Left ventricle myocardium inferior (tissue), 1 donor: ENCODE measurements at regions not wholly inside any gene's neighbourhood (a gene's known extent, or its start where the extent isn't known, plus 50 kb on each side); places are given as distances from the start of the nearest gene placed in this dataset.

ENCODE experiments used
- DNase-seq: peaks from one replicate; pipeline ENCODE4 v3.0.0-alpha.2; 2020
- H3K27ac ChIP-seq: fragments of 200-600 bp; replicated peaks from 2 replicates; pipeline ENCODE4 v1.8.0; 2021
- H3K27me3 ChIP-seq: fragments of 200-600 bp; 2 replicates; pipeline ENCODE4 v1.8.0; 2021; ENCODE audit warnings: low read depth
- H3K36me3 ChIP-seq: fragments of 200-600 bp; 2 replicates; pipeline ENCODE4 v1.8.0; 2021
- H3K4me1 ChIP-seq: fragments of 200-600 bp; 2 replicates; pipeline ENCODE4 v1.8.0; 2021
- H3K4me3 ChIP-seq: fragments of 200-600 bp; 2 replicates; pipeline ENCODE4 v1.8.0; 2021; ENCODE audit warnings: mild to moderate bottlenecking, moderate library complexity
- H3K9me3 ChIP-seq: fragments of 200-600 bp; replicated peaks from 2 replicates; pipeline ENCODE4 v1.8.0; 2021
- intact Hi-C: fragments of 100-400 bp; cut with micrococcal nuclease; formaldehyde crosslinking; loops from one replicate; pipeline ENCODE4 v1.11.0; 2022
- TF ChIP-seq, protein P1 (sequence below): fragments of 200-600 bp; IDR thresholded peaks from 2 replicates; pipeline ENCODE4 v1.8.0; 2021; ENCODE audit warnings: antibody characterized with exemption, mild to moderate bottlenecking, borderline replicate concordance
- donor health status: DM: no; HTN: yes; CAD: no; lungs with severe emphysema.

GRCh38 chr21:19878133-19878532 lies 1120.1 kb upstream of the NCAM2 start:
- Histone ChIP-seq H3K36me3 (no peaks in the 10 kb centered on the region), H3K4me3 (no peak overlapping the region), H3K4me1 (no peaks in the 10 kb centered on the region), H3K27me3 (no peaks in the 10 kb centered on the region), H3K9me3 (peaks cover 15% of the 10 kb centered on the region), H3K27ac (no peak overlapping the region)
- intact Hi-C loops: no loop called here
- no peak for DNase-seq
- TF ChIP-seq, protein P1, sequence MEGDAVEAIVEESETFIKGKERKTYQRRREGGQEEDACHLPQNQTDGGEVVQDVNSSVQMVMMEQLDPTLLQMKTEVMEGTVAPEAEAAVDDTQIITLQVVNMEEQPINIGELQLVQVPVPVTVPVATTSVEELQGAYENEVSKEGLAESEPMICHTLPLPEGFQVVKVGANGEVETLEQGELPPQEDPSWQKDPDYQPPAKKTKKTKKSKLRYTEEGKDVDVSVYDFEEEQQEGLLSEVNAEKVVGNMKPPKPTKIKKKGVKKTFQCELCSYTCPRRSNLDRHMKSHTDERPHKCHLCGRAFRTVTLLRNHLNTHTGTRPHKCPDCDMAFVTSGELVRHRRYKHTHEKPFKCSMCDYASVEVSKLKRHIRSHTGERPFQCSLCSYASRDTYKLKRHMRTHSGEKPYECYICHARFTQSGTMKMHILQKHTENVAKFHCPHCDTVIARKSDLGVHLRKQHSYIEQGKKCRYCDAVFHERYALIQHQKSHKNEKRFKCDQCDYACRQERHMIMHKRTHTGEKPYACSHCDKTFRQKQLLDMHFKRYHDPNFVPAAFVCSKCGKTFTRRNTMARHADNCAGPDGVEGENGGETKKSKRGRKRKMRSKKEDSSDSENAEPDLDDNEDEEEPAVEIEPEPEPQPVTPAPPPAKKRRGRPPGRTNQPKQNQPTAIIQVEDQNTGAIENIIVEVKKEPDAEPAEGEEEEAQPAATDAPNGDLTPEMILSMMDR: no peak

GRCh38 chr21:19899645-19900044 lies 1098.6 kb upstream of the NCAM2 start:
- no peak for DNase-seq
- Histone ChIP-seq H3K27ac (no peak overlapping the region), H3K4me1 (no peaks in the 10 kb centered on the region), H3K4me3 (no peak overlapping the region), H3K9me3 (peaks cover 25% of the 10 kb centered on the region), H3K36me3 (no peaks in the 10 kb centered on the region), H3K27me3 (no peaks in the 10 kb centered on the region)
- TF ChIP-seq, protein P1: no peak
- intact Hi-C loops: no loop called here

DNA sequence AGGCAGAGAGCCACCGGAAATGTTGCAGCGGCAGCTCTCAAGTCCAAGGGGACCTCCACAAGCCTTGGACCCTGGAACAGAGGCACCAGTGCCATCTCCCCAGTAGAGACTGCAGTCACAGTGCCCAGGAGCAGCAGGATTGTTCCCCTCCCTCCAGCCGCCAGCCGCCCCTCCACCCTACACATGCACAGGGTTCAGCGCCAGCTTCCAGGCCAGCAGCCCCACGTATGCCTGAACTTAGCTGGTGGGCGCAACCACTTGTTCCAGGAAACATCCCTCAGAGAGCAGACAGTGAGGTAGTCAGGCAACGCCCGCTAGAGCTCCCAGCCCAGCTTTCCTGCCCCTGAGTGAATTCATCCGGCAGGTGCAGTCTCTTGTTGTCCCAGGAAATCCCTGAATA lies 1098.1 kb upstream of the NCAM2 start:
- no peak for DNase-seq
- Histone ChIP-seq H3K4me3 (no peak overlapping the region), H3K36me3 (no peaks in the 10 kb centered on the region), H3K4me1 (no peaks in the 10 kb centered on the region), H3K9me3 (peaks cover 25% of the 10 kb centered on the region), H3K27me3 (no peaks in the 10 kb centered on the region), H3K27ac (no peak overlapping the region)
- TF ChIP-seq, protein P1: no peak
- intact Hi-C loops: no loop called here

DNA sequence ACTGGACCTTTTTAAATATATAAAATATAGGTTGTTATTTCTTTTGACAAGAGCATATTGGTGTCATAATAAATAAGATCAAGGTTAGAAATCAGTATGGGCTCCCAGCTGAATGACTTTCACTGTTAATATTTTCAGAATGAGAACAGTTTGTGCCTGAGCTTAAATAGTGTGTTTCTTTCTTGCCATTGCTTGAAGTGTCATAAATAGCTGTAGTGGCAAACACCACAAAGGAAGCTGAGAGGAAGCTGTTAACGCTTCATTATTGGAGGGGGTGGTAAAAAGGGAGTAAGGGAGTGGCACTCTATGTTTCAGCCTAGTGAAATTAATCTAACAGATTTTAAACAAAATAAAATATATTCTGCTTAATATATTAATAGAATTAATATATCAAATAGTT lies 1089.8 kb upstream of the NCAM2 start:
- Histone ChIP-seq H3K36me3 (no peaks in the 10 kb centered on the region), H3K9me3 (no peaks in the 10 kb centered on the region), H3K27me3 (no peaks in the 10 kb centered on the region), H3K4me1 (no peaks in the 10 kb centered on the region), H3K4me3 (no peak overlapping the region), H3K27ac (no peak overlapping the region)
- DNase-seq: no peak
- intact Hi-C loops: no loop called here
- TF ChIP-seq, protein P1: no peak

DNA sequence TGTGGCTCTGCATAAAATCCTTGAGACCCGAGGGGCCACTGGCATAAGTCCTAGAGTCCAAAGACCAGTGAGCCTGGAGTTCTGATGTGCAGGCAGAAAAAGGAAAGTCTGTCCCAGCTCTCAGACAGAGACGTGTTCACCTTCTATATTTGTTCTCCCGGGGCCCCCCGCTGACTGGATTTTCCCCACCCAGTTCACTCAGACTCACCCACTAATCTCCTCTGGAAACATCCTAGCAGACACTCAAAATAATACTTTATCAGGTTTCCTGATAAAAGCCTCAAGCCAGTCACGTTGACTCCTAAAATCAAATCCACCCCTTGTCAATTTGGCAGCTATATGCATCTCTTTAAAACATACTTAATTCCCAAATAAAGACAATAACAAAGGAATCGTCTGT lies 1084.2 kb upstream of the NCAM2 start:
- TF ChIP-seq, protein P1: no peak
- no peaks in the 10 kb centered on the region for H3K27me3 ChIP-seq
- intact Hi-C loops: no loop called here
- no peak for DNase-seq
- H3K27ac ChIP-seq: no peak overlapping the region
- no peaks in the 10 kb centered on the region for H3K36me3 ChIP-seq
- H3K9me3 ChIP-seq: no peaks in the 10 kb centered on the region
- H3K4me1 ChIP-seq: no peaks in the 10 kb centered on the region
- H3K4me3 ChIP-seq: no peak overlapping the region

GRCh38 chr21:19921211-19921610 lies 1077.0 kb upstream of the NCAM2 start:
- H3K4me1 ChIP-seq: no peaks in the 10 kb centered on the region
- intact Hi-C loops: no loop called here
- H3K36me3 ChIP-seq: no peaks in the 10 kb centered on the region
- no peak overlapping the region for H3K27ac ChIP-seq
- no peaks in the 10 kb centered on the region for H3K9me3 ChIP-seq
- no peak overlapping the region for H3K4me3 ChIP-seq
- no peaks in the 10 kb centered on the region for H3K27me3 ChIP-seq
- no peak for DNase-seq
- TF ChIP-seq, protein P1: no peak
